ENCODE measurements at regions not wholly inside any gene's neighbourhood (a gene's known extent, or its start where the extent isn't known, plus 50 kb on each side); places are given as distances from the start of the nearest gene placed in this dataset.
"Not testable (repeated sequence)": the region's sequence is repeated elsewhere in the genome, so short reads cannot be mapped to it uniquely, and the experiment has no call there.

DNA sequence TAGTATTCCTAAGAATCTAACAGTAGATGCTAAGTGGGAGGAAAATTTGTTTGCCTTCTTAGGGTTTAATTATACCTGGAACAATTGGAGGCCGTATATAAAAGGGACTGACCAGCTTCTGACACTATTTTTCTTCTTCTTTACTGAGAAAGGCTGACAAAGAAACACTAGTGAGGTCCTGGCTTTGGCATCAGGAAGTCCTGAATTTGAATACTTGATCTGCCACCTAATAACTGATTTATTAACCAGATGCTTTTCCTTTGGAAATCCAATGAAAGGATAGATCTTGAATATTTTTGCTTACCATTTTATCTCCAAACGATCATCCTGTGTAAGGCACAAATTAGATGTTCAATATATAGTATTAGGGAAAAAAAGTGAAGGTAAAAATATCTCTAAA is 382.5 kb downstream of the CENPW start:
- Histone ChIP-seq H3K79me2 (ENCODE audit: low read depth) (no peaks in the 10 kb centered on the region), H3K4me2 (peak overlapping the region; percentile 48), H3K36me3 (ENCODE audit: low read depth) (no peaks in the 10 kb centered on the region), H2AFZ (no peak overlapping the region; the same call in 1 of the 2 replicates), H3K9me3 (ENCODE audit: insufficient read depth, low read depth) (no peaks in the 10 kb centered on the region; the same call in 1 of the 2 replicates), H4K20me1 (ENCODE audit: insufficient read depth) (no peaks in the 10 kb centered on the region), H3K27me3 (ENCODE audit: insufficient read depth, low read depth) (no peaks in the 10 kb centered on the region), H3K9me2 (ENCODE audit: insufficient read depth) (no peaks in the 10 kb centered on the region; the same call in 1 of the 2 replicates), H3K4me1 (replicated peaks; ENCODE audit: insufficient read depth) (peaks cover 34% of the 10 kb centered on the region), H3F3A (ENCODE audit: insufficient read depth, low read depth) (peaks cover 21% of the 10 kb centered on the region), H3K4me3 (no peak overlapping the region), H3K27ac (peak overlapping the region; percentile 97)
- intact Hi-C loops (cut with micrococcal nuclease; ENCODE audit: unreplicated experiment), result loop anchor here (10.0 kb wide), 1 partner anchor 232 kb away; no protein-coding TSS in a partner anchor
- CTCF ChIA-PET, result no interaction called here
- TF ChIP-seq, protein P1, sequence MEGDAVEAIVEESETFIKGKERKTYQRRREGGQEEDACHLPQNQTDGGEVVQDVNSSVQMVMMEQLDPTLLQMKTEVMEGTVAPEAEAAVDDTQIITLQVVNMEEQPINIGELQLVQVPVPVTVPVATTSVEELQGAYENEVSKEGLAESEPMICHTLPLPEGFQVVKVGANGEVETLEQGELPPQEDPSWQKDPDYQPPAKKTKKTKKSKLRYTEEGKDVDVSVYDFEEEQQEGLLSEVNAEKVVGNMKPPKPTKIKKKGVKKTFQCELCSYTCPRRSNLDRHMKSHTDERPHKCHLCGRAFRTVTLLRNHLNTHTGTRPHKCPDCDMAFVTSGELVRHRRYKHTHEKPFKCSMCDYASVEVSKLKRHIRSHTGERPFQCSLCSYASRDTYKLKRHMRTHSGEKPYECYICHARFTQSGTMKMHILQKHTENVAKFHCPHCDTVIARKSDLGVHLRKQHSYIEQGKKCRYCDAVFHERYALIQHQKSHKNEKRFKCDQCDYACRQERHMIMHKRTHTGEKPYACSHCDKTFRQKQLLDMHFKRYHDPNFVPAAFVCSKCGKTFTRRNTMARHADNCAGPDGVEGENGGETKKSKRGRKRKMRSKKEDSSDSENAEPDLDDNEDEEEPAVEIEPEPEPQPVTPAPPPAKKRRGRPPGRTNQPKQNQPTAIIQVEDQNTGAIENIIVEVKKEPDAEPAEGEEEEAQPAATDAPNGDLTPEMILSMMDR (conservative IDR thresholded peaks at IDR 0.05), result no peak
- no peak for TF ChIP-seq EZH2 (IDR thresholded peaks at IDR 0.05; ENCODE audit: low read depth)
- DNase-seq, result no peak
- POLR2A ChIA-PET (ENCODE audit: unreplicated experiment), result no interaction called here
- BruUV-seq (replicated peaks), result no TSS peak

DNA sequence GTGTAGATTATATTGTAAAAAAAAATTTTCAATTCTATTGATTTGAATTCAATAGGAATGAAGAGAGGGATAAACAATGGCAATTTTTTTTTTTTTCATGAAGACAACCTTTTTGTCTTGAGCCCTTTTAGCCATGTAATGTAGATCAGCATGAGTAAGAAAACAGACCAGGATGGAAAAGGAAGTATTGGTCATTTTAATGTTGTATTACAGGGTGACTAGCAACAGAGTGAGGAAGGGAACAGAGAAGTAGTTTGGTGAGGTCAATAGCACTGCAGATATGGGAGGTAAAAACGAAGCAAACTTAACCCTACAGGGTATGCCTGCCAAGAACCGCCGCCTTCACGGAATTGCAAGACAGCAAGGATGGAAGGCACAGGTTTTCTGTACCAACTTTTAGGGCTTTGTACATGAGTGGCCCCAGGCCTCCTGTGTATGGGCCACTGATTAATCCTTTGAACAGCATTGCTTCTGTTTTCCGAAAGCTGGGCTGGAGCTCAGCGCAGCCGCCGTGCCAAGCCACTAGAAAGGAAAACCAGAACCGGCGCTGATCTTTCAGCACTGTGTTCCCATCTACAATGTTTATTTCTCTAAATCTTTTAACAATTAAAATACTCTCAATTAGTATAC is 383.7 kb downstream of the CENPW start:
- no TSS peak for BruUV-seq (replicated peaks)
- ChIA-PET POLR2A (ENCODE audit: unreplicated experiment) (no interaction called here), CTCF (no interaction called here)
- H4K20me1 ChIP-seq (ENCODE audit: insufficient read depth), result no peaks in the 10 kb centered on the region
- H3K27me3 ChIP-seq (ENCODE audit: insufficient read depth, low read depth), result no peaks in the 10 kb centered on the region
- no peaks in the 10 kb centered on the region; the same call in 1 of the 2 replicates for H3K9me3 ChIP-seq (ENCODE audit: insufficient read depth, low read depth)
- H2AFZ ChIP-seq, result no peak overlapping the region
- H3K36me3 ChIP-seq (ENCODE audit: low read depth), result no peaks in the 10 kb centered on the region
- no peak overlapping the region for H3K4me3 ChIP-seq
- peaks cover 26% of the 10 kb centered on the region for H3K4me1 ChIP-seq (replicated peaks; ENCODE audit: insufficient read depth)
- no peak overlapping the region for H3K27ac ChIP-seq
- H3K4me2 ChIP-seq, result no peak overlapping the region
- no peaks in the 10 kb centered on the region; the same call in 1 of the 2 replicates for H3K9me2 ChIP-seq (ENCODE audit: insufficient read depth)
- H3K79me2 ChIP-seq (ENCODE audit: low read depth), result no peaks in the 10 kb centered on the region
- DNase-seq, result no peak
- intact Hi-C loops (cut with micrococcal nuclease; ENCODE audit: unreplicated experiment), result loop anchor here (10.0 kb wide), 1 partner anchor 231 kb away; no protein-coding TSS in a partner anchor
- TF ChIP-seq, protein P1 (conservative IDR thresholded peaks at IDR 0.05), result no peak
- H3F3A ChIP-seq (ENCODE audit: insufficient read depth, low read depth), result peaks cover 16% of the 10 kb centered on the region

DNA sequence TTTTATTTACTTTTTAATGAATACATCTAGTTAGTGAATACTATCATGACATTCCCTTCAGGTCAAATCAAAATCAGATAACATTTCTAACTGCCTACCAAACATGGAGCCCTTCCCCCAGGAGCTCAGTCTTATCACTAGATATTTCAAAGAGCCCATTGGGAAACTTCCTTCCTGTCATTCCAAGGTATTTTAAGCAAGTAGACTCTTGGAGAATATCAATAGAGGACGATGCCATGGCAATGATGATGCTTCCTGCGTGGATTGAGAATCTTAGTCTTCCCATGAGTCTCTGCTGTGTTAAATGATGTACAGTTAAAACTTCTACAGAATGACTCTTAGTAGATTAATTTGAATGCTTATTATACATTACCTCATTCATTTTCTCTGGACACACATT is 384.9 kb downstream of the CENPW start:
- H3K9me3 ChIP-seq (ENCODE audit: insufficient read depth, low read depth), result no peaks in the 10 kb centered on the region; the same call in 1 of the 2 replicates
- H3K4me1 ChIP-seq (replicated peaks; ENCODE audit: insufficient read depth), result peaks cover 26% of the 10 kb centered on the region
- peaks cover 16% of the 10 kb centered on the region for H3F3A ChIP-seq (ENCODE audit: insufficient read depth, low read depth)
- H3K36me3 ChIP-seq (ENCODE audit: low read depth), result no peaks in the 10 kb centered on the region
- no peak overlapping the region for H3K4me2 ChIP-seq
- intact Hi-C loops (cut with micrococcal nuclease; ENCODE audit: unreplicated experiment), result loop anchor here (10.0 kb wide), 1 partner anchor 230 kb away; no protein-coding TSS in a partner anchor
- CTCF ChIA-PET, result no interaction called here
- no peaks in the 10 kb centered on the region for H3K79me2 ChIP-seq (ENCODE audit: low read depth)
- no peak overlapping the region for H3K27ac ChIP-seq
- H3K9me2 ChIP-seq (ENCODE audit: insufficient read depth), result no peaks in the 10 kb centered on the region; the same call in 1 of the 2 replicates
- TF ChIP-seq EZH2 (IDR thresholded peaks at IDR 0.05; ENCODE audit: low read depth), result no peak
- TF ChIP-seq, protein P1 (conservative IDR thresholded peaks at IDR 0.05), result no peak
- no peak for DNase-seq
- H2AFZ ChIP-seq, result no peak overlapping the region
- no peaks in the 10 kb centered on the region for H3K27me3 ChIP-seq (ENCODE audit: insufficient read depth, low read depth)
- POLR2A ChIA-PET (ENCODE audit: unreplicated experiment), result no interaction called here
- H3K4me3 ChIP-seq, result no peak overlapping the region
- H4K20me1 ChIP-seq (ENCODE audit: insufficient read depth), result no peaks in the 10 kb centered on the region
- no TSS peak for BruUV-seq (replicated peaks)

DNA sequence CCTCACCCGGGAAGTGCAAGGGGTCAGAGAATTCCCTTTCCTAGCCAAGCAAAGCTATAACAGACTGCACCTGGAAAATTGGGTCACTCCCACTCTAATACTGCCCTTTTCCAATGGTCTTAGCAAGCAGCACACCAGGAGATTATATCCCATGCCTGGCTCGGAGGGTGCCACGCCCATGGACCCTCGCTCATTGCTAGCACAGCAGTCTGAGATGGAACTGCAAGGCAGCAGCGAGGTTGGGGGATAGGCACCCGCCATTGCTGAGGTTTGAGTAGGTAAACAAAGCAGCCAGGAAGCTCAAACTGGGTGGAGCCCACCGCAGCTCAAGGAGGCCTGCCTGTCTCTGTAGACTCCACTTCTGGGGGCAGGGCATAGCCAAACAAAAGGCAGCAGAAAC is 386.5 kb downstream of the CENPW start:
- H4K20me1 ChIP-seq (ENCODE audit: insufficient read depth); H3K36me3 ChIP-seq (ENCODE audit: low read depth); H2AFZ ChIP-seq; H3K27ac ChIP-seq; BruUV-seq (replicated peaks); H3K4me3 ChIP-seq; H3K4me2 ChIP-seq; H3K27me3 ChIP-seq (ENCODE audit: insufficient read depth, low read depth); H3K79me2 ChIP-seq (ENCODE audit: low read depth); H3K9me2 ChIP-seq (ENCODE audit: insufficient read depth); H3K9me3 ChIP-seq (ENCODE audit: insufficient read depth, low read depth); POLR2A ChIA-PET (ENCODE audit: unreplicated experiment); CTCF ChIA-PET; DNase-seq: not testable (repeated sequence)
- intact Hi-C loops (cut with micrococcal nuclease; ENCODE audit: unreplicated experiment), result loop anchor here (10.0 kb wide), 1 partner anchor 228 kb away; no protein-coding TSS in a partner anchor
- Histone ChIP-seq H3K4me1 (replicated peaks; ENCODE audit: insufficient read depth) (peaks cover 12% of the 10 kb centered on the region), H3F3A (ENCODE audit: insufficient read depth, low read depth) (peaks cover 11% of the 10 kb centered on the region)

Data from PC-9 (cell line).